GM20000 (cell line): ENCODE measurements at regions not wholly inside any gene's neighbourhood (a gene's known extent, or its start where the extent isn't known, plus 50 kb on each side); places are given as distances from the start of the nearest gene placed in this dataset.

Source experiments
- DNase-seq: peaks from one replicate; pipeline ENCODE4 v3.0.0; 2012; ENCODE audit warnings: low spot score
- CTCF ChIP-seq: IDR thresholded peaks from 2 replicates; pipeline ENCODE4 v1.5.1; 2012; ENCODE audit warnings: mild to moderate bottlenecking, control low read depth; ENCODE audit errors: extremely low read depth, missing control alignments

- DNase-seq = no peak
Observed at GRCh38 chrX:134137341-134137740, 99.6 kb upstream of the CCDC160 start.

GRCh38 chrX:134139090-134139489 lies 97.9 kb upstream of the CCDC160 start:
- TF ChIP-seq CTCF = no peak

More at GRCh38 chrX:134137341-134137740, 99.6 kb upstream of the CCDC160 start:
- no peak for TF ChIP-seq CTCF

GRCh38 chrX:134144231-134144630 lies 92.8 kb upstream of the CCDC160 start:
- peak; percentile 17 for DNase-seq
- TF ChIP-seq CTCF = peak; percentile 13

More at GRCh38 chrX:134139090-134139489, 97.9 kb upstream of the CCDC160 start:
- no peak for DNase-seq

GRCh38 chrX:134146493-134146892 lies 90.5 kb upstream of the CCDC160 start:
- TF ChIP-seq CTCF = no peak
- no peak for DNase-seq

GRCh38 chrX:134148172-134148692 lies 88.8 kb upstream of the CCDC160 start:
- no peak for DNase-seq
- TF ChIP-seq CTCF = no peak

- no peak for TF ChIP-seq CTCF
- no peak for DNase-seq
Observed at GRCh38 chrX:134158821-134159512, 78.0 kb upstream of the CCDC160 start.

- peak; percentile 14 for DNase-seq
- no peak for TF ChIP-seq CTCF
Observed at GRCh38 chrX:134161162-134161561, 75.8 kb upstream of the CCDC160 start.
